DLD1 (cell line): ENCODE measurements at regions not wholly inside any gene's neighbourhood (a gene's known extent, or its start where the extent isn't known, plus 50 kb on each side); places are given as distances from the start of the nearest gene placed in this dataset.

Experiments used
- in situ Hi-C: cut with HindIII; loops from 2 replicates; pipeline ENCODE4 v1.10.0; 2017; ENCODE audit warnings: low sequenced_read_pairs

- in situ Hi-C loops: no loop called here
Measured at GRCh38 chr5:89520771-89521170, 637.8 kb upstream of the MEF2C start.

DNA sequence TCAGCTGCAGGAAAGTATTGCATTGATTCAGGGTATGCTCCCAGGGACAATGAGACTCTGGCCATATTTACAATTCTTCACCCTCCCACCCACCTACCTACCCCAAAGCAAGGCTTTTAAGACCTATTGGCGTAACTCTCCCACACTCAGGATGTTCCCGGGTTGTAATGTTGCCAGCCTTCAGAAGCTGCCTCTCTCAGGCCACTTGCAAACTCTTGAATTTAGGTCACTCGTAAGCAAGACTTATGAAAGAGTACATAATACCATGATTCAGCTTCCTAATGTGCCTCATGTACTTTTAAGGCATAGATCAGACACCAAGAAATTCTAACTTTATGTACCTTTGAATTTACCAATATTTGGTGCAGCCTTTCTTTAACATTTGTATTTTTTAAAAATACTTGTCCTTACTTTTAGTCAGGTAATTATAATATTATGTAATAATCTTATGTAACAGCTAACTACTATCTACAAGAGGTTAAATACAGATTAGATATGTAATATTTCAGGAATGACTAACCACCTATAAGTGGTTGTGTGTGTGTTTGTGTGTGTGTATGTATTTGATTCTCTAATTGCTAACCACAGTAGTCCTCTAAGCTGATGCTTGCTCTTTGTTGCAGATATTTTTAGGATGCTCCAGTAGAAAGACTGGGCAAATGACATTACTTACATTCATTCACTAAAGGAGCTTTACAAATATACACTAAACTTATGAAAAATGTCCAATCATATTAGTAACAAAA, 630.5 kb upstream of the MEF2C start:
- in situ Hi-C loops: no loop called here

DNA sequence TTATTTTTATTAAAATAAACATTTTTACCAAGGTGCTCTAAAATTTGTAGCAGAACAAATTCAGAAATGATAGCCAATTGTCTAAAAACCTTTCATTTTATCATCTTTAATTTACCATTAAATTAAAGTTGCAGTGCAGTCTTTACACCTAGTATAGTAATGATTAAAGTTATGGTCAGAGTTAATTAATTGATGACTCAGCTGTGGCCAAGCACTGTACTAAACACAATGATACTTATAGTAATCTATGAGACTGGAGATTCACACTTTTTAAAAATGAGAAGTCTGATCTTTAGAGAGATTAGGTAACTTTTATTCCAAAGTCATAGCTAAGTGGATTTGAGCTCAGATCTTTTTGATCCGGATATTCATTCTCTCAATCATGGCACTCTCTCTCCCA, 621.1 kb upstream of the MEF2C start:
- in situ Hi-C loops: no loop called here

DNA sequence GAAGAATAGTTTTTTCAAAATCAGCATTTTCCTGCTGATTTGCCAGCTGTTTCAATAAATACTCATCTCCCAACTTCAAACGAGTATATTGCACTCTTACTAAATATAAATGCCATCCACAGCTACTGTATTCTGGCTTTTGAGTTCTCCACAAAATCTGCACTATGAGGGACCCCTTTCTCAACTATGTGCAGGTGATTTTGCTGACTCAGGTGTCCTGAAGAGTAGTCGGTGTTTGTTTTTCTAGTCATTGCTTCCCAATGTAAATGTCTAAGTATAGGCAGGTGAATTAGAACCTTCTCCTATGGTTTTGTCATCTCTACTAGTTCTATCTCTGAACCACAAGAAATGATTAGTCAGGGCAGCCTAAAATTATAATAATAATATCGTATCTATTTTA, 616.8 kb upstream of the MEF2C start:
- in situ Hi-C loops: no loop called here

DNA sequence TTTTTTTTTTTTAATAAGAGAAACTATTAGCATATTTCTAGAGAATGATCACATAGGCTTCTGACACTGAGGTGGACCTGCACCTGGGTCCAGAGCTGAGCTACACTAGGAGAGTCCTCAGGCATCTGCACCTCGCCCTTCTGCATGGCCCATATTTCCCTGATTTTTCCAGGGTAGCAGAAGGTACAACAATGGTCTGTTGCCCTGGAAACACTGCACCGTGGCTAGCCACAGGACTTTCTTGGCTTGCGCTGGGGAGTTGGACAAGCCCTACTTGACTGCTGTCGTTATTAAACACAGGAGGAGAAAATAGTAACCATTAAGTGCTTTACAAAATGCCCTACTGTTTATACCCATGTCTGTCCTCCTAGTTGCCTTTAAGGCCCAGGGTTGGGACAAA, 615.7 kb upstream of the MEF2C start:
- in situ Hi-C loops: no loop called here

DNA sequence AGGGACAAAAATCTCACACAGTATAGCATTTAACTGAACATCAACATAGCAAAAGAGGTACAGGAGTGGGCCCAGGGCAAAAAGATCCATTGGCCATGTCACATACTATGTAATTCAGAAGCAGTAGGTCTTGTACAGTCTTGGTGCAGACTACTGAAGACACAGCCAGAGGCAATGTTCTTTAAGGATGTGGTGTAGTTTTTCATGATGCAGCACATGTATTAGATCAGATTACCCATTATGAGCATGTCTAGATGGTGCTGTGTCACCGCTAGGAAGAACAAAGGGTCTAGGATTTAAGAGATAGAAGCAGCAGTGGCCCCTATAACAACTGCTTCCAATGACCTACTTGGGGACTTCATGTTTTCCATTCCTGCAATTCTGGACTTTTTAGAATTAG, 610.4 kb upstream of the MEF2C start:
- in situ Hi-C loops: no loop called here

GRCh38 chr5:89484962-89485361, 602.0 kb upstream of the MEF2C start:
- in situ Hi-C loops: no loop called here

- in situ Hi-C loops: no loop called here
Measured at GRCh38 chr5:89480406-89481007, 597.5 kb upstream of the MEF2C start.

DNA sequence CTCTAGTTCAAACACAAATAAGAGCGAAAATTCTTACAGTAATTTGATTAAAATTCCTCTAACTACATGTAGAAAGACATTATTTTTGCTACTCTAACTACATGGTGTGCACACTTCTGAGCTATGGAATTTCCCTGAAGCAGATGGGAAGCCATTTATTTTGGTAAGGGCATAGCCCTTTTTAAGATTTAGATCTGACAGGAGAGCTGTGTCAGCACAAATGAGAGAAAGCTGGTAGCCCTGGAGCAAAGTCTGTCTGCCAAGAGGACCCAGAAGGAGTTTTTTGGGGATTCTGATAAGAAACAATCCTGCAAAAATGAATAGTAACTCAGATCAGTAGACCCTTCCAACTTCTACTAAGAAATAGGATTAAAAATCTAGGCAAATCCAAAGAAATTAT, 595.9 kb upstream of the MEF2C start:
- in situ Hi-C loops: no loop called here

GRCh38 chr5:89473196-89473595, 590.2 kb upstream of the MEF2C start:
- in situ Hi-C loops: no loop called here

DNA sequence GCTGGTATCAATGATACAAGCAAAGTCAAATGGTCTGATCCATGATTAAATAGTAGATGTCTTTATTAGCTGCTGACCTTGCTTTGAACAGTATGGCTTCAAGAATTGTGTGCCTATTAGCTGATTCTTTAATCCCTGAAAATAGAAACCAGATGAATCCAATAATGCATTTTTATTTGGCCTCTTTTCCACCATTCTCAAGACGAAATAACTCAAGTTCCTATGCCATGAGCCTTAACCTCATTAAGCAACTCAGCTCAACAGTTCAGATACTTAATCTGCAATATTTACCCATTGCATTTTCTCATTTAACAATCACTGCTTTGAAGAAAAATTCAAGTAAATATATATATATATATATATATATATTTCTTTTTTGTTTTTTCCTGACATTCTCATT, 588.6 kb upstream of the MEF2C start:
- in situ Hi-C loops: no loop called here

DNA sequence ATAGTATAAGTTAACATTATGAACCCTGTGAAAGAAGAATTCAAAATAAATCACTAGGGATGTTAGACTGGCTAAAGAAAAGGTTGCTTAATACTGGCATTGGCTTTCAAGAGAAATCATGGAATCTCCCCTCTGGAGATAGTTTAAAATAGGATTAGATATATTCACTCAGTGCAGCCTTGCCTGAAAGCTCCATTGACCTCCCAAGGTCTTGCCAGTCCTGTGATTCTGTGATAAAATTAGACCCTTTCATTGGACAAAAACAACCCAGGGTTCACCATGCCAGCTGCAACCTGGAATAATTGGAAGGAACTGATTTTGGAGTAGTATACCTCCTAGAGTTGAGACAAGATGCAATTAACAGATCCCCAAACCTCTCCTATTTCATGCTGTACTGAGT, 588.1 kb upstream of the MEF2C start:
- in situ Hi-C loops: no loop called here

GRCh38 chr5:89470658-89471057, 587.7 kb upstream of the MEF2C start:
- in situ Hi-C loops: no loop called here

DNA sequence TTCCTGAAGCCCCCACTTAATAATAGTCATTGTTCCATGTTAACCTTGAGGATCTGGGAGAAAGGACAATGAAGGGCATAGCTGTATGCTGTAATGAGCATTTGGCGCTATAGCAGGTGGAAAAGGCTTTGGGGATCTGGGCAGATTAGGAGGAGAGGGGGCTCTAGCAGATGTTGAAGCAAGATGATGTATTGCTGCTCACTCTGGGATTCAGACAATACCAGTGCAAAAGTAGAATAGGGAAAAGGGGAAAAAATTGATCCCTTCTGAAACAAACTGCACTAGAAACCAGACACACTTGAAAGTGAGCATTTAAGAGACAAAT, 575.3 kb upstream of the MEF2C start:
- in situ Hi-C loops: no loop called here

DNA sequence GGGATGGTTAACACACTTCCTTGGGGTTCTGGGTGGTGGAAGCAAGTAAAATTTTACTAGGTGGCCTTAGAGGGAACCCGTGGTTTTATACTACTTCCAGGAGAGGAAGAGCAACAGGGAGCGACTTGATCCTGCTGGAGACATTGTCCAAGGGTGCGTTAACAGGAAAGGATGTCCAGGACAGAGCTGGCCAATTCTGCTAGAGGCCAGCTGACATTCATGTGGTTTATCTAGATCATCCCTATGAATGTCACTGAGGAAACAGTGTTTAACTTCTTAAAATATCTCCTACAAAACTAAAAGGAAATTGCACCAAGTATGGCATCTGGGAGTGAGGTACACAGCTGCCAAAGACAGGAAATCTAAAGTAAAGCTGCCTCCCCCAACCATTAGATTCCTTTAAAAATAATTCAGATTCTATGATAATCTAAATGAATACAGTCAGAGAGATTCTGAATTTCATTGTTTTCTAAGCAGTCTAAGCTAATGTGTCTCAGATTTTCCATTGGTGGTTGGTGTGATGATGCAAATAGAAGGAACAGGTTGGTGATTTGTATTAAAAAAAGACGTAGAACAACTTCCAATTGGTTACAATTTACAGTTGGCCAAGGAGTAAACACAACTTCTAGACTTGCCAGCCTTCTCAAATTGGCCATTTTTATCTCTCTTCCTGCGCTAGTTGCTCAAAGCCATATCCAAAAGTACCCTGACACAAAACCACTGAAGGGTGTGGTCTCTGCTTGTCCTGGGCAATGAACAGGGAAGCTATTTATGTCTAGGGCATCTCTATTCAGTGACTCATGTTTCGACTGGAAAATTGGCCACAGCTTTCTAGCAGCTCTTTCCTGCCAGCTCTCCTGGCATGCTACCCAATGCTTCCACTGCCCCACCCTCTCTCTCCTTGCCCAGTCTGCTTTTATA, 574.7 kb upstream of the MEF2C start:
- in situ Hi-C loops: no loop called here

GRCh38 chr5:89452081-89452480, 569.1 kb upstream of the MEF2C start:
- in situ Hi-C loops: no loop called here

DNA sequence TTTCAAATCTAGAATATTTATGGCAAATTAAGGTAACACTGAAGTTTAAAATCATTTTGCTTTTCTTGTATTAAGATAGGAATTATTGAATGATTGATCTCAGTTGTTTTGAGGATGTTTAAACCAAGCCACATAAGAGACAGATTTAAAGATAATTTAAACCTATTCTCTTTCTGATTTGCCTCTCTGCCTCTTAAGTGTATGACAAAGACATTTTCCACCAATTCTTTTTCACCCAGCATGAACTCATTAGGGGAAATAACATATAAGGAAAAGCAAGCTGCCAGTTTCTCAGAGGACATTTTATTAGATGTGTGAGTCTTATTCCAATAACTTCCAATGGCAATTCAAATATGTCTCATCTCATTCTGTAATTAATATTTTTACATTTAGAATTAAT, 568.3 kb upstream of the MEF2C start:
- in situ Hi-C loops: no loop called here

DNA sequence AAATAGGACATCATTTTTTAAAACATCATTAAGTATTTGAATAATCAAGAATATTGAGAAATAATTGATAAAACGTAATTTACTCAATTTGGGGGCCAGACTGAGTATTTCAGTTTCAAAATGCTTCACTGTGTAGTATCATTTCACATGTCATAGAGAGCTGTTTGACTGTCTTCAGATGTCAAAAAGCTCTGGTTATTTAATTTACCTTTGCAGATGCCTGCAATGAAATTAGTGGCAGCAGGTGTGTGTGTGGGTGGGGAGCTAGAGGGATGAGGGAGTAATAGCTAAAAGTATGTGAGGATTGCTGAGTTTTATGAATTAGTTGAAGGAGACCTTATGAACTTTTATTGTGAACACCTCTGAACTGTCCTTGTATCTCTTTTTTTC, 567.2 kb upstream of the MEF2C start:
- in situ Hi-C loops: no loop called here

- in situ Hi-C loops: no loop called here
Measured at GRCh38 chr5:89449392-89450148, 566.6 kb upstream of the MEF2C start.

DNA sequence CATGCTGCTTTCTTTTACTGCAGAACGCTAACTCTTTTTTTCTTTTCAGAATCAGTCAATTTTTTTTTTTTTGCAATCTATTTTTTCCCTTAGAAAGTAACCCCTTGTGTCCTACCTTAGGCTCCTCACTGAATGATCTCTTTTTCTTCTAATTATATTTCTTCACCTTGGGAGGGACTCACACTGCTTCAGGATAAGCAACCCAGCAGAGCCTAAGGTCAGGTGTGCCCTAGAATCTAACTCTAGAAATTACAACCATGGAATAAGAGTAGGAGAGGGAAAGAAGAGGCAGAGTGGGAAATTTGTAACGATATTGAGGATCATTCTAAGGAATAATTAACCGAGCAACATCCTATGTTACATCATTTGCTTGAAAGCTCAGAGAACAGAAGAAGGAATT, 564.0 kb upstream of the MEF2C start:
- in situ Hi-C loops: no loop called here

GRCh38 chr5:89445106-89445745, 562.2 kb upstream of the MEF2C start:
- in situ Hi-C loops: no loop called here
